ENCODE measurements at regions not wholly inside any gene's neighbourhood (a gene's known extent, or its start where the extent isn't known, plus 50 kb on each side); places are given as distances from the start of the nearest gene placed in this dataset.
A peak's percentile ranks its signal among the peaks of the same experiment; 100 is the strongest.
"Not testable (repeated sequence)": the region's sequence is repeated elsewhere in the genome, so short reads cannot be mapped to it uniquely, and the experiment has no call there.

DNA sequence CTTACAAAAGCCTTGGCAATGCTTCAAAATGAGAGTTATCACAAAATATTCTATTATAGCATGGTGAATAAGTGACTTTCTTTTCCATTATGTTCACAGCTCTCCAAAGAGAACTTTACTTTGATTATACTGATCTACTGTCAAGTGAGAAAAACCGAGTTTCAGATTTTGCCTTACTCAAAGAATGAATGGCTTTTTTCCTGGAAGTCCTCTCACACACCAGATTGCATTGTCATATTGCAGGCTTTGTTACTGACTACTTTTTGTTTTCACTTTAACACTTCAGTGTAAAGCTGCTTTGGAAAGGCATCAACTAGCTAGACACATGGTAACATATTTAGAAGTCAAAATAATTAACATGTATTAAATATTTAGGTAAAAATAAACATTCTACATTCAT is 765.2 kb upstream of the NUDT12 start:
- DNase-seq: no peak

DNA sequence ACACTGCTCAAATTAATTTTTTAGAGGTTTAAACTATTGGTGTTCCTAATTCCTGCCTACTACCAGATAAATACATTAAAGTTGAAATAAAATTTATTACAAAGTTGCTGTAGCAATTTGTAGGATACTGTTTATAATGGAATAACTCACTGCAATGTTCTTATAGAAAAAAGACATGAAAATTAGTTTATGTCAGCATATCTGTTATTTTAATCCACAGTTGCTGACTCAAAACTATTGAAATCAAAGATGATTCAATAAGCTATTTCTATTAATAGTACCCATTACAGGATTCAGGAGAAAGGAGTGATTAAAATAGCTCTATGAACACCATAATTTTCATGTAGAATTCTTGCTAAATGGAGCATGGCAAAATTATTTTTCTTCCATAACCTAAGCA is 764.4 kb upstream of the NUDT12 start:
- DNase-seq: no peak

DNA sequence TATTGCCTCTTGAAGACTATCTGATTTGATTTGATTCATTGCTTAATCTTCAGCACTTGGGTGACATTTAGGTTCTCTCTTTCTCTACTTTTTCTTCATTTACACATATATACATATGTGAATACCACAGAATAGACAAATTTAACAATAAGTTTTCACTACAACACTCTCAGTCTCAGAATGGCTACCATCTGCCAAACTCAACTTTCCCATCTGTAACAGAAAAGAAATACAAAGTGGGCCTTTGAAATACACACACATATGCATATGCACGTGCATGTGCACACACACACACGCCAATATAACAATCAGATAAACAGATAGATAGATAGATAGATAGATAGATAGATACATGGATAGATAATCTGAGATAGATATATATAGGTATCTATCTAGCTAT is 762.8 kb upstream of the NUDT12 start:
- DNase-seq: no peak

DNA sequence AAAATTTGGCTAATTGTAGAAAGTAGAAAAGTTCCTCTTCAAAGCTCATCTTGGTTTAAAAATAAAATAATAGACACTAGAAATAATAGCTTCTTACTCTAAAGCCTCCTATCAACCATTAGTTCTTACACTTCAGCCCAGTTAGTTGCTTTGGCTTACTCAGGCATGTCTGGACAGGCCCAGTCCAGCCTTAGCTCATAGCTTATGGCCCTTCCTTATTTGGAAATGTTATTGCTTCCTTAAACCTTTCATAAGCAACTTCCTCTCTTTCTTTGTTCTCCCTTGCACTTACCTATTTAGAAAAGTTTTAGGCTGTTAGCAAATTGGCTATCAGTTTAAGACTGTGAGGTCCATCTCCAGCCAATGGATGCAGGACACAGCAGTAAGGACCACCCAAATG is 754.1 kb upstream of the NUDT12 start:
- DNase-seq: not testable (repeated sequence)

DNA sequence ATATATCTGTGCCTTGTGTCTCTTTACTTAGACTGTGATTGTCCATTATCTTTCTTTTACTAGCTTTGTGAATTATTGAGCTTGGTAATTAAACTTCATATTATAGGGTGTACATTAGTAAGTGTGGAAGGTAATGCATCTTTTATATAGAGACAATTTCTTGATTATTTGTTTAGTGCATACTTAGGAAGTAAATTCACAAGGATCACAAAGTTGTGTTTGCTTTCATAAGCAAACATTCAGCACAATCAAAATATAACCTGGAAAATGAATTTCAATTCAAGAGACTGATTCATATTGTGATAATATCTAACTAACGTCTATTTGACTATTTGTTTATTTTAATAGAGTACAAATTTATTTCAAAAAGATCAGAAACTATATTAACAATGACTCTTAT is 749.9 kb upstream of the NUDT12 start:
- DNase-seq: no peak

DNA sequence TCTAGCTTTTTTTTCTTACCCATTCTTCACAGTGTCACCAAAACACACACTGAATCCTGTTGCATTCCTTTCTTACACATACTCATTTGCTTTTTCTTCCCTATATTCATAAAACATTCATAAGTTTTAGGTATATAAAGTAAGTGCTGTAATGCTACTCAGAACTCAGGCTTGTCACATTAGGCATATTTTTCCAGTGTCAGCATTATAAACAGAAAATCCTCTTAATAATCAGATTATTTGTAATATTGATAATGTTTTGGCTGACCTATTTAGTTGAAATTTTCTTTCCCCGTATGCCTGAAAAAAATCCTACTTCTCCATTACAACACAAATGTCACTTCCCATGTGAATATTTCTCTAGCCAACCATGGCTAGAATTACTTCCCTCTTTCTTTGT is 743.0 kb upstream of the NUDT12 start:
- DNase-seq: no peak

DNA sequence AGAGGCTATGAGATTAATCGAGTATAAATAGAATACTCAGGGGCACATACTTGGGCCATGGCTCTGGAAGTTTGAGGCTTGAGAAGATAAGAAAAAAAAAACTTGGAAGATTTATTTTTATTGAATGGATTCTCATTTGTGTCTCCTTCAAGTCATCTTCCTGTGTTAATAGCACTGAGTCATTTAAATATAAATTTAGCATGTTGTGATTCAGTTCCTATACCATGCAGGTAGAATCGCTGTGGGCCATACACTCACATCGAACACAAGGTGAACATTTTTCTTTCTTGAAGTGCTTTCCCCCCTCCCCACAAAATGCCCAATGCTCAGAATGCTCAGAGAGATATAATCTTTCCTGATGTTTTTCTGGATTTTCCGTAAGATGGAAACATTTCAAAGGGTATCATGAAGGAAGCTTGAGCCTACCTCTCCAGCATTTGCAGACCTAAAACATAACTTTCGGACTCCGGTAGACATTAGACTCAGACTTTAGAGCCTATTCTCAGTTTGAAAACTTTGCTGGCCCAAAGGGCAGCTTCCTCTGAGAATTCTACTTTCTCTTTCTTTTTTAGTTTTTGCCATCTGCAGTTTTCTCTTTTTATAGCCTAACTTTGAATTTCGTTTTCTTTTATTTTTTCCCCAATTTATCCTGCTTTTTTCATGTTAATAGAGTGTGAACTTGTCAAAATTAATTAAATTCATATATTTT is 737.6 kb upstream of the NUDT12 start:
- DNase-seq: no peak

DNA sequence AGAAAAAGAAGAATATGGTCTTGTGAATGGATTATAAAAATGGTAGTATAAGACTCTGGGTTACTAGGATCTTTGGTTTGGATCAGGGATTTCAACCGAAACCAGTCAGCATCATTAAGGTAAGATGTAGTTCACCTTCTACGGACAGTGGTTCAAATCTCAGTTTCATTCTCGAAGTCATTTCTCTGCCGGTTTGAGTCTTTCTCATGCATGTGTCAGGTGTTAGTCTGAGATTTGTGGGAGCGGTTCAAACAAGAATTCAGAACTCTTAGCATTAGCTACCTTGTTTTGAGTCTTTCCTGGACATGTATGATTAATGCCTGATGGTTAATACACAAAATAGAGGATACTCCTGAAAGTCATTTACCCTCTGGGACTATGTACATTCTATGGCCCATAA is 735.9 kb upstream of the NUDT12 start:
- DNase-seq: no peak

DNA sequence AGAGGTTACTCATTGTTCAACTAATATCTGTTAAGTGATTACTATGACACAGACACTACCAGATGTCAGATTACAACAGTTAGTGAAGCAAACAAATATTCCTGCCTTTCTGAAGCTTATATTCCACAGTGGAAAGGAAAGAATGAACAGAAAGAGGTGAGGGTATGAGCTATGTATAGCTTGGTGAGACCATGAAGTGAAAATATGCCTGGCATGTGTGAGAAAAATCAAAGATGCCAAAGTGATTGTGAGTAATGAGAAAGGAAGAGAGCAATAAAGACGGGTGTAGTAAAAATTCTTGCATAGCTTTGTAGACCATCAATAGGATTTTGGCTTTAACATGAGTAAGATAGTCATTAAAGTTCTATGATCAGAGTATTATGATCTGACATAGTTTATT is 734.5 kb upstream of the NUDT12 start:
- no peak for DNase-seq

DNA sequence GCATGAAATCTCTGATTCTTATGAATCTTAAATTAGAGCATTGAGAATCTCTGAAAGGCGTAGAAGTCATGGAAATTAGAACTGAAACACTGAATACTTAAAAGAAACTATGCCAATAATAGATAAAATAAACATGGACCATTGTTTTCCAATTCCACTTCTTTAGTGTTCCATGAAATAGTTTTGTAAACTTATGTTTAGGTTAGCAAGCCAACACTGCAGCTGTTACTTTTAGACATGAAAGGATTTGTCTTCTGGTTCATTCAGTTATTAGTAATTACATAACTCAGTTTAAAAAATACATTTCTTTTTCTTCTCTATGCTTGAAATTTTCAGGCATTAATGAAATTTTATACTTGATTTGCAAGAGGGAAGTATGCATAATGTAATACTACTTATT is 733.4 kb upstream of the NUDT12 start:
- DNase-seq: no peak

DNA sequence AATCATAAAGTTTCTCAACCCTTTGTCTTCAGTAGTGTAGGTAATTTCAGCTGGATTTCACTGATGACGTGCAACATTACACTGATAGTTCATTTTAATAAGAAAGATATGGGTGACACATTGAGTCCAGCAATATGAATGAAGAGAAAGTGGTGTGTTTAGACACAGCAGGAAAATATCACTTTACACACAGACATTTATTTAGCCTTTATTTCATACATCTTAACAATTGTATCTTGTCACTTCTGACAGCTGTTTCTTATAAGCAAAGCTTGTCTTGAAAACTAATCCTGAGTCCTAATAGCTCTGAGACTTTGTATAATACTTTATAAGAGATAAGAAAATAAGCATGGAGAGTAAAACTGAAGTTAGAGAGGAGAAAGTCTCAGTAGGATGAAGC is 720.5 kb upstream of the NUDT12 start:
- no peak for DNase-seq

DNA sequence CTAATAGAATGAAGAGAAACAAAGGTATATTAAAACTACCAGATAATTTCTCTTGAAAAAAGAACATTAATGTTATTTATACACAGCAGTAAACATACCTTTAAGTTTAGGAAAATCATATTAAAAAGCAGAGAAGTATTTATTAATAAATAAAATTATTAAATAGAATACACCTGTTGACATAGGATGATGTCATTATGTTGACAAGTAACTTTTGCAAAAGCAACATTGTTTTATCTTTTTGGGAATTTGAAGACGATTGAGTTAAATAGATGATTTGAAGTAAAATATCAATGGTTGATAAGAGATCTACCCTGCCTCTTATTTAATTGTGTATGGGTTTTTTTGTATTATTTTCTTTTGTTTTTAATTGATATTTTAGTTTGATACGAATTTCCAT is 711.1 kb upstream of the NUDT12 start:
- no peak for DNase-seq

DNA sequence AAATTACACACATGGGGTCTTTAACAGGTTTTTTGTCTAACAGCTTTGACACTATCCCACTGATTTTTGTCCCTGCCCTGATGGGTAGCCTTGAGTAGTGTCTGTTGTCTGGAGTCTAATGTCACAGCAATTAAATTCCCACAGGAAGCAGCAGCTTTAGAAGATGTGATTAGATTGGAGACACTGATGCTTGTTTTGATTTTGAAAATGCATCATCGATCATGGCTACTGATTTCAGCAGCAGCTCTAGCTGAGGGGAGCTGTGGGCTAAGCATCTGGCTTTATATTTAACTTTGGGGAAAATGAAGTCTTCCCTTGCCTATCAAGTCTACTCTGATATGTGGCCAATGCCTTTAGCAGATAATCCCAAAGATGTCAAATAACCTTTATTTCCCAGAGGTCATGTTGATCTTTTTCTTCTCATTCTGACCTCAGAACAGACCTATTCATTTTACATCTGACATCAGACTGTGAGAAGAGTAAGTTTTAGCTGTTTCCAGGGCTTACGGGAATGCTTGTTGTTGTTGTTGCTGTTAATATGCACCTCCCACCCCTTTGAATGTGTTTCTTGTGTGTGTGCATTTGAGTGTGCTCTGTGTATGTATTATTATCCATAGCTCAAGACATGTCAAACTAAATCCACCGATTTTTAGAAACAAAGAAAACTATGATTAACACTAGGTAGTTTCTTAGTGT is 704.9 kb upstream of the NUDT12 start:
- no peak for DNase-seq

DNA sequence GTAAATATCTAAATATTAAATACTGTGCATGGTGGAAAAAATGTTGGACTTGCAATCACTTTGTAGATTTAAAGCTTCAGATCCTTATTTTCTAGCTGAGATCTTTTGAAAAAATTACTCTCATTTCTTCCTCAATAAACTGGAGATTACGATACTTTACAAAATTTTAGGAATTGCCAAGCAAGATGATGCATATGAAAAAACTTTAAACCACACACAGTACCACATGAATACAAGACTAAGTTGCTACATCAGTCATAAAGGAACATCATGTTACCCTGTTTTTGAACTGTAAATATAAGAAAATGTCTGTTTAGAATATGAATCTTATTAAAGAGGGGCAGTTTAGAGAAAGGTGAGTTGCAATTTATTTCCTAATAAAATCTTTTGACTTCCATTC is 703.6 kb upstream of the NUDT12 start:
- DNase-seq: no peak

DNA sequence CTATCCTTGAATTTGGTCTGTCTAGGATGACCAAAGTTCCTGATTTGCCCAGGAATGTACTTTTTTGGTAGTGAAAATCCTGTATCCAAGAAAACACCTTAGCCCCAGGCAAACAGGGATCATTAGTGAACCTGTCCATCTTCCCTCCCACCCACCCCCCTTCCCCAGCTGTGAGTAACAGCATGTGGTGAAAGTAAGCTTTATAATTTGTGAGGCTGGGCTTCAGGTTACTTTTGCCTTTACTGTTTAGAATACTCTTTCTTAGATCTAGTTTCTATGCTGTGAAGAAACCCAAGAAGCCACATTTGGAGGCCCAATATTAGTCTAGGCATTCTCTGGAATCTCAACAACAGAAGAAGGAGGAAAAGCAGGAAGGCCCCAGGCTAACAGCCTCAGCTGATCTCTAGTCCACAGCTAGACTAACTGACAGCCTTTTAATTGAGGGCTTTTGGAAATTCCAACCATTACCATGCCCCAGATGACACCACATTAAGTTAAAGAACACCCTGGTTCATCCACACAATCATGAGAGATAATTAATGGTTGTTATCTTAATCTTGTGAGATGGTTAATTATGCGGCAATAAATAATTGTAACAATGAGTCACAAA is 703.0 kb upstream of the NUDT12 start:
- DNase-seq: no peak

DNA sequence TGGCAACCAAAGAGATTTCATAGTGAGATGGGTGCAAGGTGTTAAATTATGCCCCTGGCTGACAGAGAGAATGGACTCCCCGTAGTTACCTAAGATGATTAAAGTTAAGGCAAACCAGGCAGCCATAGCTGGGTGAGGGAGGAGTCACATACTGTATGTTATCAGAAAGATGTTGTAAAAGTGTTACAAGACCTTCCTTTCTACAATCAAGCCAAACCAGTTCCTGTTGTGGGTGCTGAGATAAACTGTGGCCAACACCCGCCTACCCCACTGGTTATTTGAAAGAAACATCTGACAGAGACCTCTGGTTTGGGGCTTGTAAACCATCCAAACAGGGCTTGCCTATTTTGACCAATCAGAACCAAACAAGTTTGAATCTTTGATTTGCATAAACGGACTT is 684.7 kb upstream of the NUDT12 start:
- DNase-seq: no peak

DNA sequence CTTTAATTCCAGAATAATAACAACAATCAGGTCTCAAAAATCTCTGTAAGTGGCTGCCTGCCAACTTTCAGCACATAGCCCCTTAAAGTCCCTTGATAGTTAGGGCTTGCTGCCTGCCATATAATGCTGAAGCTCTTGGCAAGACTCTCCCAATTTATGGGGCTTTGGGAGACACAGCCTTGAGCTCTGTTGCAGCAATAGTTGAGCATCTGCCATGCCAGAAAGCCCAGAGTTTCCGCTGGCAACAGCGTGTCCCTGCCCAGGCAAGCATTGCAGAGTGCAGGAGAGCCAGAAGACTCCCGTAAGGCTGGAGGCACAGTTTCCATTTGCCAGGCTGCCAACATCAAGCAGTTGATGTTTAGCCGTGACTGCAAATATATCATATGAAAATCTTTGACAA is 678.5 kb upstream of the NUDT12 start:
- peak; percentile 68 for DNase-seq

DNA sequence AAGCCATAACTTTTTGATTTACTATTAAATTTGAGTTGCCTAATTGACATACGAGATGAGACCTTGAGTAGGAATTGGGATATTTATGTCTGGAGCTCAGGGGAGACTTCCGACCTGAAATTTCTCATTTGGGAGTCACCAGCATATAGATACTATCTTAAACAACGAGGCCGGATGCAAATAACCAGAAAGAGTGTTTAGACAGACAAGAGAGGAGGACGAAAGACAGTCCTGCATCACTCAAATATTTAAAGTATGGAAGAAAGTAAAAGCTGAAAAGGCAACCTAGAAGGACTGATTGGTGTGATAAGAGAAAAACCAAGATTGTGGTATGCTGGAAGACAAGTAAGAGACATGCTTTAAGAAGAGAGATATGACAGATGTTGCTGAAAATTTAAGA is 675.0 kb upstream of the NUDT12 start:
- DNase-seq: no peak

DNA sequence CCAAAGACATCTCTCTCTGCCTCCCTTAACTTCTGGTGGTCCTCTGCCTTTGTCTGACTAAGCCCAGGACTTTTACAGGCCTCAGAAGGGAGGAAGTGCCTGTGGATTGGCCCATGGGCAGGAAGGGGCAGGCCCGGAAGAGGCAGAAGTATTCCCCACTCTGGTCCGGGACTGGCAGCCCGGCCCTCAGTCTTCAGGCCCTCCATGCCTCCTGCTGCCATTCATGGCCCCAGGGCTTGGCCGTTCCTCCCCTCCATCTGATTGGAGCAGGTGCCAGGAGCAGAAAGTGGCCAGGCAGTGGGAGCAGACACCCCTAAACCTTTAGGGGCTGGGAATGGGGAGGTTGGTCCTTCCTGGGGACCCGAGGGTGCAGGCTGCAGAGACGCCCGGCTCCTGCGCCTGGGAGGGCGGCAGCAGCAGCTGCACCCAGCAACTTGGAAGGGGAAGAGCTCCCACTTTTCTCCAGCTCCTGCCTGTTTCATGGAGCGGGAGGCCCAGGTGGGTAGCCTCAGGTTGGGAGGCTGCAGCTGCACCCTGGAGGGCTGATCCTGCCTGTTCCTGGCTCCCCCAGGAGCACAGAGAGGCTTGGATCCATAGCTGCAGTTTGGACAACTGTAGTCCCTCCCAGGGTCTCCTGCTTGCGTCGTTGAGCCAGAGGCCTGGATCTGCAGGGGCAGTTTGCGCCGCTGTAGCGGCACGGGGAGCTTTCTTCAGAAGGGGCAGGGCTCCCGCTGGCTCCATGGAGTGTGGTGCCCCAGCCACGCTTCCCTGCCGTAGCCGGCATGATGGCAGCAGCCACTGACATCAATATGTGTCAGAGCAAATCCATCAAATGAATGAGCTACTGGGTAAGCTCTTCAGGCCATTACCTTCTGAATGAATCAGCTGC is 661.5 kb upstream of the NUDT12 start:
- no peak for DNase-seq

DNA sequence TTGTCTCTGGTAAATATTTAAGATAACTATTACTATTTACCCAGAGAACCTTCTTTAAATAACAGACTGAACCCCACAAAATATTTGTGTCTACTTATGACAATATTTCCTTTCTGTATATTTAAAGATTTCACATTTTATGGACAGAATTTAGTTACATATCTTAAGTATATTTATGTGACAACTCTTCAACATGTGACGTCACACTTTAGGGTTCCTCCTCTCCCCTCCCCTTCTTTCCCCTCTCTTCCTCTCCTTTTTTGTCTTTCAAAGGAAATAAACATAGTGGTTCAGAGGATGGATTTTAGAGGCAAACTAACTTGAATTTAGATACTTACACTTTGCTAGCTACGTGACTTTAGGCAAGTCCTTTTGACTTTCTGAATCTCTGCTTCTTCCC is 655.6 kb upstream of the NUDT12 start:
- no peak for DNase-seq

DNA sequence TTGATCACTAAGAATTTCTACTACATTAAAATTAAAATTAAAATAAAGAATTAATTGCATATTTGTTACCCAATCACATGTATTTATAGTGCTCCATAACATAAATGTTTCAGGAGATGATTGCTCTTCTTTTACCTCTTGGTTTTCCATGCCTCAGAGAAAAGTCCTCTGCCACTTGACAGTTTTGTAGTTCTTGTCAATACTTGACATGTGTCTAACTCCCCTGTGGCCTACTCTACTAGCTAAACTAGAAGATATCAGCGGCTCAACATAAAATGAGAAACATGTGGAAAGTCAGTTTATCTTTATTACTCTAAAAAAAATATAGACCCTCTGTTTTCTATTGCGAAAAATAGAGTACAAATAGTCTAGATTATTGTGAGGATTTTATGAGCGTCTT is 650.6 kb upstream of the NUDT12 start:
- DNase-seq: no peak

DNA sequence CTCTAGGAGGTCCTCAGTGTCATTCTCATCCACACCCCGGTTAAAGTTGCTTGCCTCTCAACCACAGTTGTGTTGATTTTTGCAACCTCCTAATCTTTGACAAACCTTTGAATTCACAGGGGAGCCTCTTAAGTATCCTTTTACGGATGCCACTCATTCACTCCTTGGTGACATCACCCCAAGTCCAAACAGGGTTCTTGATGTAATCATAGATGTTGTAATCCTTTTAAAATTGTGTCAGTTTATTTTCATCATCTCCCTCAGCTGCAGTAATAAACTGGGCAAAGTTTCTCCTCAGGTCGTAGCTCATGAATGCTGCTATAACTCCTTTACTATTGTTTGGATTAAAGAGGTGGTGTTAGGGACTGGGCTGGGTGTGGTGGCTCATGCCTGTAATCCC is 637.2 kb upstream of the NUDT12 start:
- DNase-seq: no peak

DNA sequence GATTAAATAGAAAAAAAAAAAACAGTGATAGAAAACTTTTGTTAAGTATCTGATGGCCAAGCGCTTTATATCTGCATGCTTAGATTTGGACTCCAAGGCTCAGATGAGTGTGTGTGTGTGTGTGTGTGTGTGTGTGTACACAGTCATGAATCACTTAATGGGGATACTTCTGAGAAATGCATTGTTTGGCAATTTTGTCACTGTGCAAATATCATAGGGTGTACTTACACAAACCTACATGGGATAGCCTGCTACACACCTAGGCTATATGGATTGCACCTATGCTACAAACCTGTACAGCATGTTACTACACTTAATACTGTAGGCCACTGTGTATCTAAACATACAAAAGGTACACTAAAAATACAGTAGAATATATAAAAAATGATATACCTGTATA is 635.6 kb upstream of the NUDT12 start:
- DNase-seq: no peak

DNA sequence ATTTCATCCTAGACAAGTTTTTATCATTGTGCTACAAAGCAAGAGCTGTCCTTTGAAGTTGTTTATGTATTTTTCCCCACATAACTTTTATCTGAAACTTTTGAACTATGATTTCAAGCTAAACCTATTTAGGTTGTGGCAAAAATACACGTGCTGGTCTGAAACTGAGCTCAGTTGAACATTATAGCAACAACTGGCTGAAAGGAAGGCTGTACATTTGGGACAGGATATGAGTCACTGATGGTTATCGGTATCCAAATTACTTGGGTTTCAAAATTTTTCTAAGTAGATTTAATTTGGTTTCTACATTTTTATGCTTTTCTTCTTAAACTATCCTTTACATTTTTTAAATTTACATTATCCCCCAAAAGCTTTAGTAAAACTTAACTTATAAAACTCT is 627.3 kb upstream of the NUDT12 start:
- DNase-seq: no peak

Data from DMS 273 treated with DMSO at 0.1 percent for 48 hours (cell line).